Psoas muscle (tissue), 7 donors: ENCODE measurements at regions not wholly inside any gene's neighbourhood (a gene's known extent, or its start where the extent isn't known, plus 50 kb on each side); places are given as distances from the start of the nearest gene placed in this dataset.
"Not testable (repeated sequence)": the region's sequence is repeated elsewhere in the genome, so short reads cannot be mapped to it uniquely, and the experiment has no call there.

Source experiments
- ATAC-seq, 4 donors: fragments of 200-7000 bp; cut with Tn5 transposase; one replicate each; pipeline ENCODE4 v1.9.1; 2020; ENCODE audit warnings: moderate library complexity in 3 of 4, mild to moderate bottlenecking in 2 of 4
- DNase-seq, 2 donors: peaks; one replicate each; pipeline ENCODE4 v3.0.0-alpha.2; 2020
- H3K27ac ChIP-seq: fragments of 200-600 bp; one replicate; pipeline ENCODE4 v1.8.0; 2022
- H3K27me3 ChIP-seq, 3 donors: fragments of 200-600 bp in 1 of 3; one replicate each; pipeline versions ENCODE4 v1.6.1 to v1.8.0; 2013 to 2022; ENCODE audit warnings: low read length in 2 of 3, mild to moderate bottlenecking in 2 of 3, moderate library complexity in 1 of 3; ENCODE audit not compliant: insufficient read depth in 3 of 3
- H3K36me3 ChIP-seq, 2 donors: fragments of 200-600 bp in 1 of 2; one replicate each; pipeline versions ENCODE4 v1.6.1 to v1.8.0; 2013 to 2022; ENCODE audit warnings: low read depth in 1 of 2, mild to moderate bottlenecking in 1 of 2, moderate library complexity in 1 of 2; ENCODE audit not compliant: insufficient read depth in 1 of 2
- H3K4me1 ChIP-seq: fragments of 200-600 bp; one replicate; pipeline ENCODE4 v1.8.0; 2022
- H3K4me3 ChIP-seq: fragments of 200-600 bp; one replicate; pipeline ENCODE4 v1.8.0; 2022; ENCODE audit warnings: mild to moderate bottlenecking
- H3K9me3 ChIP-seq: fragments of 200-600 bp; one replicate; pipeline ENCODE4 v1.8.0; 2022
- CTCF ChIP-seq: fragments of 200-600 bp; IDR thresholded peaks from one replicate; pipeline ENCODE4 v1.8.0; 2022; ENCODE audit warnings: antibody characterized with exemption
- WGBS, 3 donors: extraction: QIAGEN DNeasy Blood & Tissue Kit; methylation state at CpG; one replicate each; pipeline versions ENCODE4 v1.1.6 to v1.1.7; 2013; 5-methylcytosine and 5-hydroxymethylcytosine counted together
- intact Hi-C, 2 donors: fragments of 100-400 bp; cut with DNase I; formaldehyde crosslinking; loops; one replicate each; pipeline versions ENCODE4 v1.11.0 to v1.14.2; 2022
- donor health status: healthy with polysubstance abuse.
- donor health status: DM: no; HTN: no; CAD: no; lungs with moderate emphysema.
- donor health status: Bipolar disorder and iron deficiency.
- donor health status: healthy.
- donor health status: DM: yes; HTN: yes; CAD: no.
- donor health status: DM: no; HTN: no; CAD: no.
- donor health status: DM: yes; HTN: yes; CAD: no.

- no peak for TF ChIP-seq CTCF
- no peak for ATAC-seq
- H3K4me1 ChIP-seq, result peaks cover 12% of the 10 kb centered on the region
- no peak overlapping the region for H3K4me3 ChIP-seq
- peaks cover 4% of the 10 kb centered on the region for H3K9me3 ChIP-seq
- DNase-seq, result peak; percentile 7 to 26
- no peaks in the 10 kb centered on the region for H3K36me3 ChIP-seq
- H3K27ac ChIP-seq, result no peak overlapping the region
- WGBS, 3 donors, result 89 to 91% (median 90%) methylated on average over 17 of the region's 17 CpGs
- H3K27me3 ChIP-seq, result no peaks in the 10 kb centered on the region
- intact Hi-C loops, result loop anchor here in 1 of 2 donors (5.0 kb wide), 2 partner anchors 42 to 112 kb away; no protein-coding TSS in a partner anchor
Observed at GRCh38 chr16:88309174-88309907, 73.4 kb upstream of the ZNF469 start.

GRCh38 chr16:88309908-88310265 is 72.9 kb upstream of the ZNF469 start:
- ATAC-seq, result peak; percentile 28 to 61 (median 44)
- 28 to 41% (median 34%) methylated on average over 3 of the region's 3 CpGs for WGBS, 3 donors
- no peak overlapping the region for H3K27ac ChIP-seq
- peak; percentile 5 to 40 for DNase-seq
- peaks cover 12% of the 10 kb centered on the region for H3K4me1 ChIP-seq
- H3K4me3 ChIP-seq, result no peak overlapping the region
- no peaks in the 10 kb centered on the region for H3K27me3 ChIP-seq
- H3K9me3 ChIP-seq, result peaks cover 4% of the 10 kb centered on the region
- no peaks in the 10 kb centered on the region for H3K36me3 ChIP-seq
- TF ChIP-seq CTCF, result peak; percentile 27
- intact Hi-C loops, result loop anchor here in 1 of 2 donors (5.0 kb wide), 2 partner anchors 43 to 113 kb away; no protein-coding TSS in a partner anchor

- peaks cover 4% of the 10 kb centered on the region for H3K9me3 ChIP-seq
- intact Hi-C loops, result no loop called here
- H3K27me3 ChIP-seq, result no peaks in the 10 kb centered on the region
- ATAC-seq, result no peak
- peak in 1 of 2 donors; percentile 8 for DNase-seq
- no peak overlapping the region for H3K4me3 ChIP-seq
- 90 to 92% (median 92%) methylated on average over 14 of the region's 14 CpGs for WGBS, 3 donors
- H3K27ac ChIP-seq, result no peak overlapping the region
- H3K4me1 ChIP-seq, result peaks cover 12% of the 10 kb centered on the region
- H3K36me3 ChIP-seq, result no peaks in the 10 kb centered on the region
- no peak for TF ChIP-seq CTCF
Observed at GRCh38 chr16:88310796-88311605, 71.8 kb upstream of the ZNF469 start.

- H3K4me3 ChIP-seq, ATAC-seq, H3K36me3 ChIP-seq, H3K27me3 ChIP-seq, H3K9me3 ChIP-seq, H3K27ac ChIP-seq, H3K4me1 ChIP-seq, DNase-seq, intact Hi-C loops: not testable (repeated sequence)
Observed at GRCh38 chr16:88311860-88312259, 70.9 kb upstream of the ZNF469 start.

- Histone ChIP-seq H3K27me3 (no peaks in the 10 kb centered on the region), H3K36me3 (no peaks in the 10 kb centered on the region), H3K9me3 (peaks cover 3% of the 10 kb centered on the region), H3K4me1 (no peaks in the 10 kb centered on the region), H3K27ac (no peak overlapping the region), H3K4me3 (no peak overlapping the region)
- WGBS, 3 donors, result 86 to 95% (median 91%) methylated on average over 10 of the region's 10 CpGs
- DNase-seq, result no peak
- intact Hi-C loops, result no loop called here
- no peak for ATAC-seq
- no peak for TF ChIP-seq CTCF
Observed at GRCh38 chr16:88312732-88313131, 70.0 kb upstream of the ZNF469 start.
